OCI-LY1 (cell line): ENCODE measurements at regions not wholly inside any gene's neighbourhood (a gene's known extent, or its start where the extent isn't known, plus 50 kb on each side); places are given as distances from the start of the nearest gene placed in this dataset.

Source experiments
- H2AFZ ChIP-seq: fragments of 200-600 bp; sonication (generic), shearing (Covaris generic); 2 replicates; pipeline ENCODE4 v1.6.0; 2014; ENCODE audit warnings: antibody characterized with exemption, mild to moderate bottlenecking, low read length
- H3F3A ChIP-seq: fragments of 200-600 bp; sonication (generic), shearing (Covaris generic); 2 replicates; pipeline ENCODE4 v1.6.0; 2014; ENCODE audit warnings: mild to moderate bottlenecking, antibody characterized with exemption, low read length, moderate library complexity; ENCODE audit not compliant: insufficient read depth
- H3K27ac ChIP-seq: fragments of 200-600 bp; sonication (generic); 2 replicates; pipeline ENCODE4 v1.5.1; 2014; ENCODE audit warnings: low read length, mixed run types, mild to moderate bottlenecking, low read depth; ENCODE audit not compliant: poor library complexity, severe bottlenecking
- H3K27me3 ChIP-seq: fragments of 200-600 bp; sonication (generic); 2 replicates; pipeline ENCODE4 v1.6.0; 2014; ENCODE audit warnings: antibody characterized with exemption, mild to moderate bottlenecking, low read length, moderate library complexity; ENCODE audit not compliant: insufficient read depth
- H3K36me3 ChIP-seq: fragments of 200-600 bp; sonication (generic); 2 replicates; pipeline ENCODE4 v1.6.1; 2014; ENCODE audit warnings: mild to moderate bottlenecking, antibody characterized with exemption, low read length, moderate library complexity, mixed read lengths; ENCODE audit not compliant: insufficient read depth
- H3K4me1 ChIP-seq: fragments of 200-600 bp; sonication (generic); 2 replicates; pipeline ENCODE4 v1.5.1; 2014; ENCODE audit warnings: mild to moderate bottlenecking, low read length, moderate library complexity; ENCODE audit not compliant: insufficient read depth, severe bottlenecking
- H3K4me2 ChIP-seq: fragments of 200-600 bp; sonication (generic), shearing (Covaris generic); 2 replicates; pipeline ENCODE4 v1.6.1; 2014; ENCODE audit warnings: low read length
- H3K4me3 ChIP-seq: fragments of 200-600 bp; sonication (generic); 2 replicates; pipeline ENCODE4 v1.5.1; 2014; ENCODE audit warnings: low read length, low read depth, mild to moderate bottlenecking, mixed read lengths; ENCODE audit not compliant: poor library complexity, severe bottlenecking
- H3K79me2 ChIP-seq: fragments of 200-600 bp; shearing (Covaris generic); 2 replicates; pipeline ENCODE4 v1.6.1; 2016; ENCODE audit warnings: mixed run types, low read length, mixed read lengths; ENCODE audit not compliant: insufficient read depth
- H3K9ac ChIP-seq: fragments of 200-600 bp; sonication (generic), shearing (Covaris generic); 2 replicates; pipeline ENCODE4 v1.6.1; 2014; ENCODE audit warnings: mild to moderate bottlenecking, low read length, mixed read lengths
- H3K9me2 ChIP-seq: fragments of 200-600 bp; sonication (generic), shearing (Covaris generic); 2 replicates; pipeline ENCODE4 v1.6.1; 2014; ENCODE audit warnings: low read depth, mild to moderate bottlenecking, low read length, mixed read lengths
- H3K9me3 ChIP-seq: fragments of 200-600 bp; shearing (Covaris generic); 2 replicates; pipeline ENCODE4 v1.6.1; 2014; ENCODE audit warnings: low read length, mixed read lengths
- H4K20me1 ChIP-seq: fragments of 200-600 bp; sonication (generic), shearing (Covaris generic); 2 replicates; pipeline ENCODE4 v1.6.0; 2016; ENCODE audit warnings: mild to moderate bottlenecking, low read length; ENCODE audit not compliant: insufficient read depth
- CTCF ChIP-seq: fragments of 200-600 bp; sonication (generic), shearing (Covaris generic); IDR thresholded peaks from 2 replicates; pipeline ENCODE4 v1.5.1; 2017; ENCODE audit warnings: mild to moderate bottlenecking, antibody characterized with exemption, low read length, moderate library complexity, mixed read lengths
- EZH2 ChIP-seq: fragments of 200-600 bp; sonication (generic), shearing (Covaris generic); IDR thresholded peaks from 2 replicates; pipeline ENCODE4 v1.8.0; 2017; ENCODE audit warnings: borderline replicate concordance, mixed run types, mild to moderate bottlenecking, antibody characterized with exemption, low read length, moderate library complexity, mixed read lengths

GRCh38 chr18:2114289-2114688 is 457.0 kb downstream of the METTL4 start:
- H2AFZ ChIP-seq: no peak overlapping the region

GRCh38 chr18:2114765-2115164 is 456.5 kb downstream of the METTL4 start:
- Histone ChIP-seq H2AFZ (no peak overlapping the region), H3K9ac (no peak overlapping the region), H3K4me2 (no peak overlapping the region), H3K9me2 (no peaks in the 10 kb centered on the region), H4K20me1 (no peaks in the 10 kb centered on the region), H3F3A (no peaks in the 10 kb centered on the region), H3K4me3 (no peak overlapping the region), H3K9me3 (no peaks in the 10 kb centered on the region), H3K27ac (no peak overlapping the region), H3K79me2 (no peaks in the 10 kb centered on the region), H3K36me3 (no peaks in the 10 kb centered on the region), H3K4me1 (no peaks in the 10 kb centered on the region), H3K27me3 (no peaks in the 10 kb centered on the region)
- no peak for TF ChIP-seq EZH2

More at GRCh38 chr18:2114289-2114688, 457.0 kb downstream of the METTL4 start:
- no peaks in the 10 kb centered on the region for H3K9me2 ChIP-seq
- no peak overlapping the region for H3K9ac ChIP-seq
- H3K9me3 ChIP-seq: no peaks in the 10 kb centered on the region
- TF ChIP-seq CTCF: no peak
- no peak for TF ChIP-seq EZH2
- H3K4me1 ChIP-seq: no peaks in the 10 kb centered on the region
- no peak overlapping the region for H3K4me3 ChIP-seq
- H3K27me3 ChIP-seq: no peaks in the 10 kb centered on the region
- no peaks in the 10 kb centered on the region for H3K36me3 ChIP-seq
- H3K4me2 ChIP-seq: no peak overlapping the region
- H3K79me2 ChIP-seq: no peaks in the 10 kb centered on the region
- no peak overlapping the region for H3K27ac ChIP-seq
- no peaks in the 10 kb centered on the region for H3F3A ChIP-seq
- H4K20me1 ChIP-seq: no peaks in the 10 kb centered on the region

- H3K4me2 ChIP-seq: no peak overlapping the region
- H3K4me3 ChIP-seq: no peak overlapping the region
- no peak for TF ChIP-seq EZH2
- TF ChIP-seq CTCF: no peak
- H3K9me3 ChIP-seq: no peaks in the 10 kb centered on the region
- H3K9ac ChIP-seq: no peak overlapping the region
- H3K9me2 ChIP-seq: no peaks in the 10 kb centered on the region
- H2AFZ ChIP-seq: no peak overlapping the region
- no peaks in the 10 kb centered on the region for H3K27me3 ChIP-seq
- H3K79me2 ChIP-seq: no peaks in the 10 kb centered on the region
- H3K27ac ChIP-seq: no peak overlapping the region
- H3F3A ChIP-seq: no peaks in the 10 kb centered on the region
- H3K4me1 ChIP-seq: no peaks in the 10 kb centered on the region
- no peaks in the 10 kb centered on the region for H3K36me3 ChIP-seq
- H4K20me1 ChIP-seq: no peaks in the 10 kb centered on the region
These were observed 450.1 kb downstream of the METTL4 start for GRCh38 chr18:2121224-2121623.

- H4K20me1 ChIP-seq: no peaks in the 10 kb centered on the region
- no peaks in the 10 kb centered on the region for H3K79me2 ChIP-seq
- TF ChIP-seq CTCF: no peak
- TF ChIP-seq EZH2: no peak
These were observed 448.2 kb downstream of the METTL4 start for GRCh38 chr18:2123077-2123476.

More at GRCh38 chr18:2123077-2123476, 448.2 kb downstream of the METTL4 start:
- Histone ChIP-seq H3K27me3 (no peaks in the 10 kb centered on the region), H3K27ac (no peak overlapping the region), H2AFZ (no peak overlapping the region), H3K4me1 (no peaks in the 10 kb centered on the region), H3K36me3 (no peaks in the 10 kb centered on the region), H3K9me2 (no peaks in the 10 kb centered on the region), H3K4me3 (no peak overlapping the region), H3K9ac (no peak overlapping the region), H3F3A (no peaks in the 10 kb centered on the region), H3K4me2 (no peak overlapping the region), H3K9me3 (no peaks in the 10 kb centered on the region)
